B cell (primary cell): ENCODE measurements at regions not wholly inside any gene's neighbourhood (a gene's known extent, or its start where the extent isn't known, plus 50 kb on each side); places are given as distances from the start of the nearest gene placed in this dataset.

Source experiments
- EZH2 ChIP-seq: IDR thresholded peaks from 2 replicates; pipeline ENCODE4 v1.6.1; 2012; ENCODE audit warnings: borderline replicate concordance, low read depth, mild to moderate bottlenecking, moderate library complexity, low read length; ENCODE audit not compliant: insufficient read depth, poor library complexity, severe bottlenecking
- TF ChIP-seq, protein P1 (sequence below): fragments of 200-600 bp; IDR thresholded peaks from one replicate; pipeline ENCODE4 v1.8.0; 2022; ENCODE audit warnings: antibody characterized with exemption, mild to moderate bottlenecking

DNA sequence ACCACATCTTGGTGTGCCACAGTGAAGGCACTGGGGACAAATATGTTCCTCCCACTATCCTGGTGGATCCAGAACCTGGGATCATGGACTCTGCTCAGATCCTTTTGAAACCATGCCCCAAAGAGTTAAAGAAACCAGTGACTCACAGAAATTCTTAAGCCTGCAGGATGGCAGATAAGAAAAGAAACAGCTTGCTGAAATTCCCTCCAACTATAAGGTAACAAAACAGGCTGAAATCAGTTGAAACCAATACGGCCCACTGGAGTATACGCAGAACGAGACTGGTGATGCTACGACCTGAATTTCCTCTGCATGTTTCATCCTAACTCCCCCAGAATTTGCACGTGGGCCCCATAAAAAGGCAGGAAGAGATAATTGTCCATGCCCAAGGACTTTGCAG lies 209.6 kb downstream of the TJP1 start:
- TF ChIP-seq, protein P1, sequence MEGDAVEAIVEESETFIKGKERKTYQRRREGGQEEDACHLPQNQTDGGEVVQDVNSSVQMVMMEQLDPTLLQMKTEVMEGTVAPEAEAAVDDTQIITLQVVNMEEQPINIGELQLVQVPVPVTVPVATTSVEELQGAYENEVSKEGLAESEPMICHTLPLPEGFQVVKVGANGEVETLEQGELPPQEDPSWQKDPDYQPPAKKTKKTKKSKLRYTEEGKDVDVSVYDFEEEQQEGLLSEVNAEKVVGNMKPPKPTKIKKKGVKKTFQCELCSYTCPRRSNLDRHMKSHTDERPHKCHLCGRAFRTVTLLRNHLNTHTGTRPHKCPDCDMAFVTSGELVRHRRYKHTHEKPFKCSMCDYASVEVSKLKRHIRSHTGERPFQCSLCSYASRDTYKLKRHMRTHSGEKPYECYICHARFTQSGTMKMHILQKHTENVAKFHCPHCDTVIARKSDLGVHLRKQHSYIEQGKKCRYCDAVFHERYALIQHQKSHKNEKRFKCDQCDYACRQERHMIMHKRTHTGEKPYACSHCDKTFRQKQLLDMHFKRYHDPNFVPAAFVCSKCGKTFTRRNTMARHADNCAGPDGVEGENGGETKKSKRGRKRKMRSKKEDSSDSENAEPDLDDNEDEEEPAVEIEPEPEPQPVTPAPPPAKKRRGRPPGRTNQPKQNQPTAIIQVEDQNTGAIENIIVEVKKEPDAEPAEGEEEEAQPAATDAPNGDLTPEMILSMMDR = no peak
- TF ChIP-seq EZH2 = no peak
